Stomach smooth muscle (tissue), 2 donors: ENCODE measurements at regions not wholly inside any gene's neighbourhood (a gene's known extent, or its start where the extent isn't known, plus 50 kb on each side); places are given as distances from the start of the nearest gene placed in this dataset.
A peak's percentile ranks its signal among the peaks of the same experiment; 100 is the strongest.

Source experiments
- H3K27ac ChIP-seq: one replicate; pipeline ENCODE4 v1.7.0; 2013; ENCODE audit warnings: mild to moderate bottlenecking, low read length, inconsistent platforms
- H3K27me3 ChIP-seq, 2 donors: one replicate each; pipeline ENCODE4 v1.7.0; 2013; ENCODE audit warnings: low read length in 2 of 2; ENCODE audit not compliant: insufficient read depth in 2 of 2, control insufficient read depth in 1 of 2
- H3K36me3 ChIP-seq, 2 donors: one replicate each; pipeline ENCODE4 v1.7.0; 2013; ENCODE audit warnings: low read length in 2 of 2; ENCODE audit not compliant: control insufficient read depth in 2 of 2, insufficient read depth in 2 of 2
- H3K4me1 ChIP-seq: one replicate; pipeline ENCODE4 v1.7.0; 2013; ENCODE audit warnings: low read length; ENCODE audit not compliant: control insufficient read depth, insufficient read depth
- H3K4me3 ChIP-seq, 2 donors: one replicate each; pipeline ENCODE4 v1.7.0; 2013; ENCODE audit warnings: low read length in 2 of 2
- H3K9ac ChIP-seq, 2 donors: one replicate each; pipeline ENCODE4 v1.7.0; 2013; ENCODE audit warnings: low read length in 2 of 2, mild to moderate bottlenecking in 1 of 2
- H3K9me3 ChIP-seq, 2 donors: one replicate each; pipeline ENCODE4 v1.7.0; 2013; ENCODE audit warnings: low read length in 2 of 2; ENCODE audit not compliant: control insufficient read depth in 2 of 2
- donor health status: healthy.
- donor health status: Pancreatic carcinoma.

DNA sequence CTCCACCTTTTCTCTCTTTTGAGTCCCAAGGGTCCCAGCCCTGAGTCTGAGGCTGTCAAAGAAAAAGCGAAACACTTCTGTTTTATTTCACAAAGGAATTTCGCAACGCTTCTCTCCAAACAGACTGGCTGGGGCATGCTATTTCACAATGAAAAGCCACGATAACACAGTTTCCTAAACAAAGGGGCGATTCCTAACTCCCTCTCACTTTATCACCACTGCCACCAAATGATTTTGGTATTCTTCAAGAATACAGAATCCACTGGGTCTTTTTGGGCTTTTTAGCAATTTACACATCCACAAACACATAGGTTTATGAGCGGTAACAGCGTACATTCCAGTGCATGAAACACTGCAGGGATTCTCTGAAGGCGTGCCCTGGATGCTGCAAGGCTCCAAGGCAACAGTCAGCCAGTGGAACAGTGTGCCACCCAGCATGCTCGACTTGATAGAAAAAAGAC is 161.2 kb downstream of the DAD1 start:
- Histone ChIP-seq H3K9me3 (no peaks in the 10 kb centered on the region), H3K36me3 (no peaks in the 10 kb centered on the region), H3K9ac (no peak overlapping the region), H3K27me3 (no peaks in the 10 kb centered on the region), H3K27ac (peak overlapping the region; percentile 49), H3K4me1 (peaks cover 27% of the 10 kb centered on the region), H3K4me3 (peak overlapping the region; percentile 55 to 59)

DNA sequence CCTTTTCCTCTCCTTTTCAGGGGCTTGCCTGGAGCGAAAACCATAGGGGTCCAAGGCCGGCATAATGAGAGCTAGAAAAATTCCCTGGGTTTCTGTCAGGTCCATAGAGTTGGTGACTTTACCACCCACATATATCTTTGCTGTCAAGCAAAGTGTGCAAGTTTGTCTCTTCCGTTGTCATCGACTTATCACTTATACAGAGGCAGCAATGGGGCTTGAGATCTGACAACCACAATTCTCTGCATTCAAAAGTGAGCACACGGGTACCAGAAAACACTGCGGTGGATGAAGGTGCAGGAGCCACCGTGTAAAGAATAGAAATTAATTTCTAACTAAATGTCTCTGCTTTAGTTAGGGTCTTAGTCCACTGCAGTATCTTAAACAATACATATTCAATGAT is 162.3 kb downstream of the DAD1 start:
- Histone ChIP-seq H3K9ac (no peak overlapping the region), H3K4me3 (no peak overlapping the region), H3K36me3 (no peaks in the 10 kb centered on the region), H3K27me3 (no peaks in the 10 kb centered on the region), H3K4me1 (peaks cover 27% of the 10 kb centered on the region), H3K27ac (no peak overlapping the region), H3K9me3 (no peaks in the 10 kb centered on the region)

DNA sequence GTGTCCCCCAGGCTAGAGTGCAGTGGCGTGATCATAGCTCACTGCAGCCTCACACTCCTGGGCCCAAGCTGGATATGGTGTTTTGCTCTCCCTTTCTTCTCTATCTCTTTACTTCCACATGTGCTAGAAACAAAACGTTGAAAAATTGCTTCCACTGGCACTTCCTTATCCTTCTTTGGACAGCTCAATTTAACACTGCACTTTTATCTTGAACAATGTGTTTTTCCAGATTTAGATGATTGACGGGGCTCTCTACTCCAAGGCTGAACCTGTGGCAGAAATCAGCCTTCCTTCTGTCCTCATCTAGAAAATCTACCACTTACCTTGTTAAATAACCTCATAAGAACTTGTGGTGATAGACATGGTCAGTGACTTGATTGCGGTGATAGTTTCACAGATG is 165.1 kb downstream of the DAD1 start:
- H3K27ac ChIP-seq, result no peak overlapping the region

DNA sequence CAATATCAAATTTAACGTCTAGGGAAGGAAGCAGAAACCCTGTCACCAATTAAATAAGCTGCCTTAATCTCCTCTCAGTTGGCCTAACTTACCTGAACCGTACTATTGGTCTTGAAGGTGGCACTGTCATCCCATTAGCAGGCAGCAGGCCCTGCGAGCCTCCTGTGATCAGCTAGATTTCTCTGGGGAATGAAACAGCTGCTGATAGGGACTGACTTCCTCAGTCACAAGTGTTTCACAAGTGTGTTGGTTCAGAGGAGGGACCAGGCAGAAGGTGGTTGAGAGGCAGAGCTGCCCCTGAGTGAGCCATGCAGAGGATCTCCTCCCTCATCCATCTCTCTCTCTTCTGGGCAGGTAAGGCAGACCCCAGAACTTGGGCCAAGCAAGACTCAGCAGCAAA is 166.8 kb downstream of the DAD1 start:
- Histone ChIP-seq H3K4me1 (peaks cover 7% of the 10 kb centered on the region), H3K9me3 (no peaks in the 10 kb centered on the region), H3K9ac (no peak overlapping the region), H3K27me3 (no peaks in the 10 kb centered on the region), H3K36me3 (no peaks in the 10 kb centered on the region), H3K27ac (no peak overlapping the region), H3K4me3 (no peak overlapping the region)

More for the DNA sequence above, 165.1 kb downstream of the DAD1 start:
- H3K4me1 ChIP-seq, result peaks cover 20% of the 10 kb centered on the region
- H3K9ac ChIP-seq, result no peak overlapping the region
- H3K27me3 ChIP-seq, result no peaks in the 10 kb centered on the region
- H3K4me3 ChIP-seq, result no peak overlapping the region
- no peaks in the 10 kb centered on the region for H3K9me3 ChIP-seq
- H3K36me3 ChIP-seq, result no peaks in the 10 kb centered on the region

DNA sequence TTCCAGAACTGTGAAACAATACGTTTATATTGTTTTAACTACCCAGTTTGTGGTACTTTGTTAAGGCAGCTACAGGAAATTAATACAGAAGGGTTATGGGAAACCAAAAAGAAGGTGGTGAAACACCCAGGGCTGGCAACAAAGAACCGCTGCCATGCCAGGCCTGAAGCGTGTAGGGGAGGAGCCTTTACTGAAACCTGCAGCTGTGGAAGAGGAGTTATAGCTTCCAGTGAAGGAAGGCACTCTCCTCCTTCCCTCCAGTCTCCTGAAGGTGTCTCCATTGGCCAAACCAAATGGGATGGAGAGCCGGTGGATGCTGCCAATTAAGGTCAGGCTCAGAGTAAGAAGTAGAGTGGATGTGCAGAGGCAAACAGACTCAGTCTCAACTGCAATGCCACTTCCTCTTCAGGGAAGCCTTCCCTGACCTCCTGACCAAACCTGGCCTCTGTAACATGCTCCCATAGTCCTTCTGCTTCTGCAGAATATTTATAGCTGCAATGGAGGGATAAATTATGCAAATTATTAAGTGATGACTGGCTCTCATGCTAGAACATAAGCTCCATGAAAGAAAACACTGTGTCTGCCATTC is 168.3 kb downstream of the DAD1 start:
- Histone ChIP-seq H3K4me1 (no peaks in the 10 kb centered on the region), H3K36me3 (no peaks in the 10 kb centered on the region), H3K27me3 (no peaks in the 10 kb centered on the region), H3K27ac (no peak overlapping the region), H3K9ac (no peak overlapping the region), H3K9me3 (no peaks in the 10 kb centered on the region), H3K4me3 (no peak overlapping the region)

DNA sequence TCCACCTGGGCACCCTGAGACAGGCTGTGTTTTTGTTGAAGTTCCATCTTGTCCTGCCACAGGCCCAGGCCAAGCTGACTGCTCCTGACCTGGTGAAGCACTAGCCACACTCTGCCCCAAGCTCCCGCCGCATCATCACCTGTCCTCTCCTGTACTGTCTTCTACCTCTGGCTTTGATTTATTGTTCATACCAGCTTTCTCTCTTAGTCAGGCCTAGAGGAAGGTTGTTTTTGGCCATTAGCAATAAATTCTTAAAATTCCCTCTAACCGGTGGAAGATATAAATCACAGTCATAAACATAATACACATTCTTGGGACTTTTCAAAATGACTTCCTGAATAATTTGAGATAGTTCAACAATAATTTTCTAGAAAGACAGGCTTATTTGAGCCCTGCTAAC is 169.4 kb downstream of the DAD1 start:
- no peaks in the 10 kb centered on the region for H3K9me3 ChIP-seq
- no peaks in the 10 kb centered on the region for H3K27me3 ChIP-seq
- no peaks in the 10 kb centered on the region for H3K36me3 ChIP-seq
- no peaks in the 10 kb centered on the region for H3K4me1 ChIP-seq
- H3K27ac ChIP-seq, result no peak overlapping the region
- H3K9ac ChIP-seq, result no peak overlapping the region
- no peak overlapping the region for H3K4me3 ChIP-seq

DNA sequence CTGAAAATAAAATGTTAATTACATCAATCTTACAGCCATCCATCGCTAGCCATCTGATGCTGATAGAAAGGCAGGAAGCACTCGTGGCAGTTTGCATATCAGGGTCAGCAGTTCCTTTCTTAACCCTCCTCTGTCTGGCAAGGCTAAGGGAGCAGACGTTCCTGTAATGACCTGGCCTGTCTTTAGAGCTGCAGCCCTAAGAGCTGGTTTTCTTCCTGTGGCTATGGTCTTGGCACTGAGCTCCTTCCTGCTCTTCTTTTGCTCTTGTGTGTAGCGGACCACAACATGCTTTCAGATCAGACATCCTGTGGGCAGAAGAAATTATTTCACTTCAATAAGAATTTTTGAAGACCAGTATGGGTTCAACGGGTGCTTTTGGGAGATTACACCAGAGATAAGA is 170.4 kb downstream of the DAD1 start:
- no peaks in the 10 kb centered on the region for H3K27me3 ChIP-seq
- H3K4me1 ChIP-seq, result no peaks in the 10 kb centered on the region
- no peak overlapping the region for H3K27ac ChIP-seq
- no peaks in the 10 kb centered on the region for H3K36me3 ChIP-seq
- no peaks in the 10 kb centered on the region for H3K9me3 ChIP-seq
- no peak overlapping the region for H3K9ac ChIP-seq
- H3K4me3 ChIP-seq, result no peak overlapping the region

DNA sequence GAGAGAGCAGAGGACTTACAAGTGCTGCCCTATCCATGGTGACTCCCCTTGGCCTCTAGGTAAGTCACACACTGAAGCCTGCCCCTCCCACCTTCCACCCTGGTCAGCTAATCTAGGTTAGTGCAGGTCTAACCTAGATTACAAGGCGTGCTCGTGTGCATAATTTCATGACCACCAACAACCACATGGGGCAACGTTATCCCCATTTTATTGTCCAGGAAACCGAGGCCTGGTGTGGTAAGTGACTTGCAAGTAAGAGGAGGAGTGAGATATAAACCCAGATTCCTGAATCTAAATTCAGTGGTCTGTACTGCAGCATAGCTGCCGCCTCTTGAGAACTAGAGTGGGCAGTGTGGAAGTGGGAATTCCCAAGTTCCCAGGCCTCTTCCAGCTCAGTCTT is 171.1 kb downstream of the DAD1 start:
- Histone ChIP-seq H3K4me1 (no peaks in the 10 kb centered on the region), H3K9me3 (no peaks in the 10 kb centered on the region), H3K27me3 (no peaks in the 10 kb centered on the region), H3K4me3 (no peak overlapping the region), H3K36me3 (no peaks in the 10 kb centered on the region), H3K27ac (no peak overlapping the region), H3K9ac (no peak overlapping the region)

DNA sequence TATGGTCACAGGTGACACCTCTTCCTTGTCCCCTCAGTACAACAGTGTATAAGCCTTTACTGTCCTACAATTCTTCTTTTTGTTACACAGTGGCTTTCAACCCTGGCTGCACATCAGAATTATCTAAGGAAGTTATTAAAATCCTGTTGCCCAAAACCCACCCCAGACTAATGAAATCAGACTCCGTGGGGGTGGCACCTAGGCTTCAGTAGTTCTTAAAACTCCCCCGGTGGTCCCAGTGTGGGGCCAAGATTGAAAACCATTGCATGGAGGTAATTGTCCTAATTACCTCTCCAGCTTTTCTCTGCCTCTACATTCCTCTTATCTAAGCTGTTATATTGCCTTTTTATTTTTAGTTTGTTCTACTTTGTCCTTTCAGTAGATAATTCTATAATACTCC is 172.8 kb downstream of the DAD1 start:
- H3K27ac ChIP-seq, result no peak overlapping the region
- no peak overlapping the region for H3K9ac ChIP-seq
- no peaks in the 10 kb centered on the region for H3K4me1 ChIP-seq
- no peak overlapping the region for H3K4me3 ChIP-seq
- no peaks in the 10 kb centered on the region for H3K9me3 ChIP-seq
- no peaks in the 10 kb centered on the region for H3K36me3 ChIP-seq
- no peaks in the 10 kb centered on the region for H3K27me3 ChIP-seq

DNA sequence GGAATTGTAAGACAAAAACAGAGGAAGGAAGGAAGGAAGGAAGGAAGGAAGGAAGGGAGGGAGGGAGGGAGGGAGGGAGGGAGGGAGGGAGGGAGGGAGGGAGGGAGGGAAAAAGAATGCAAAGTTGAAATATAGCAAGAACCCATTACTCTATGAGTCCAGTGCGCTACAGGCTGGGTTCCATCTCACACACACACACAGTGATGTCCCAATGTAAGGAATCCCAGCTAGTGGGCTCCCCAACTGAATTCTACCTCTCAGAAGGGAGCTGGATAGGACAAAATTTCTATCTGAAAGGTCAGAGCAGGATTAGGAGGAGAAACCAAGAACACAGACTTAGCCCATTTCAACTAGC is 173.4 kb downstream of the DAD1 start:
- no peak overlapping the region for H3K4me3 ChIP-seq
- no peaks in the 10 kb centered on the region for H3K36me3 ChIP-seq
- H3K9ac ChIP-seq, result no peak overlapping the region
- no peaks in the 10 kb centered on the region for H3K27me3 ChIP-seq
- H3K27ac ChIP-seq, result no peak overlapping the region
- no peaks in the 10 kb centered on the region for H3K4me1 ChIP-seq
- H3K9me3 ChIP-seq, result no peaks in the 10 kb centered on the region

DNA sequence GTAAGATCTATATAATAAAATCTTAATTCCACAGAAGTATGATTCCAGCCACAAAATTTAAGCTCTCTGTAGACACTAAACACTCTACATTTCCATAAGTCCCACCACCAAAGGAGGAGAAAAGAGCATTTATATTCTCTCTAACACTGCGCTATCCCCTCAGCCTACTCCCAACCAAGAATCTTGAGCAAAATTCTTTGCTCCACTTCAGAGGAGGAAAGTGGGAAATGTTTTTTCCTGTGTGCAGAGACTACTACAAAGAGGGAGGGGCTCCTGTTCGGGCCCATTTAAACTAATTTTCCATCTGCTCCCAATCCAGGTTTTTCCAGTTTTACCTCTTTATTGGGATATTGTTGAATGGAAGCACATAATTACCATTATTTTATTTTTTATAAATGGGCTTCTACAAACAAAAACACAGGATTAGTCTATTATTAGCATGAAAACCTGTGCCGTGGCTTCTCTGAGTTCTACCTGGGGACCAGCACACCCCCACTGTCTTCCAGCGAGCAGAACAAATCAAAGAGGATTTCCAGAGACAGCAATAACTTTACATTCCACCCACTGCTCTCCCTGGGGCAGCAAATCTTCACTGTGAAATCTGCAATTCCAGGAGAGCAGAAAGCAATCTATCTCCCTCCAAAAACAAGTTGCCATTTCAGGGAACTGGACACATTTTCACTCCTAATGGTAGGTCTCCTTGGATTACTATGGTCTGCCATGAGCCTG is 174.0 kb downstream of the DAD1 start:
- Histone ChIP-seq H3K4me3 (no peak overlapping the region), H3K27ac (no peak overlapping the region), H3K4me1 (no peaks in the 10 kb centered on the region), H3K9me3 (no peaks in the 10 kb centered on the region), H3K9ac (no peak overlapping the region), H3K27me3 (no peaks in the 10 kb centered on the region), H3K36me3 (no peaks in the 10 kb centered on the region)
